Tibial artery (tissue), 4 donors: ENCODE measurements at regions not wholly inside any gene's neighbourhood (a gene's known extent, or its start where the extent isn't known, plus 50 kb on each side); places are given as distances from the start of the nearest gene placed in this dataset.
"Not testable (repeated sequence)": the region's sequence is repeated elsewhere in the genome, so short reads cannot be mapped to it uniquely, and the experiment has no call there.

ENCODE experiments used
- DNase-seq, 2 donors: peaks; one replicate each; pipeline ENCODE4 v3.0.0-alpha.2; 2019
- H3K27ac ChIP-seq, 2 donors: fragments of 200-600 bp; sonication (generic) in 1 of 2; 1 replicate in 1 of 2; 2 replicates in 1 of 2; pipeline ENCODE4 v1.5.1; 2018 to 2019; ENCODE audit warnings: mild to moderate bottlenecking in 1 of 2
- H3K27me3 ChIP-seq, 2 donors: fragments of 200-600 bp; sonication (generic) in 1 of 2; one replicate each; pipeline versions ENCODE4 v1.5.1 to v1.6.0; 2016 to 2019
- H3K36me3 ChIP-seq, 3 donors: fragments of 200-600 bp; sonication (generic) in 2 of 3; one replicate each; pipeline ENCODE4 v1.5.1; 2016 to 2019; ENCODE audit warnings: mild to moderate bottlenecking in 2 of 3
- H3K4me1 ChIP-seq, 4 donors: fragments of 200-600 bp; sonication (generic) in 2 of 4; 1 replicate in 3 of 4; 2 replicates in 1 of 4; pipeline ENCODE4 v1.5.1; 2016 to 2019
- H3K4me3 ChIP-seq, 2 donors: fragments of 200-600 bp; sonication (generic) in 1 of 2; 1 replicate in 1 of 2; 2 replicates in 1 of 2; pipeline ENCODE4 v1.5.1; 2018 to 2019; ENCODE audit warnings: mild to moderate bottlenecking in 2 of 2
- H3K9me3 ChIP-seq, 3 donors: fragments of 200-600 bp; sonication (generic) in 1 of 3; one replicate each; pipeline ENCODE4 v1.5.1; 2016 to 2019
- CTCF ChIP-seq, 2 experiments: fragments of 200-600 bp in 1 of 2; fragments of 450-650 bp in 1 of 2; IDR thresholded peaks; one replicate each; pipeline ENCODE4 v1.5.1; 2017 to 2019; ENCODE audit warnings: antibody characterized with exemption in 2 of 2, mild to moderate bottlenecking in 1 of 2, moderate library complexity in 1 of 2
- intact Hi-C: fragments of 100-400 bp; cut with DNase I; formaldehyde crosslinking; loops from one replicate; pipeline ENCODE4 v1.15.0; 2023; ENCODE audit warnings: low total_unique reads

- H3K4me3 ChIP-seq: no peak overlapping the region
- H3K4me1 ChIP-seq: no peaks in the 10 kb centered on the region
- TF ChIP-seq CTCF (IDR thresholded peaks at IDR 0.05): no peak
- intact Hi-C loops: no loop called here
- H3K27me3 ChIP-seq: no peaks in the 10 kb centered on the region
- DNase-seq: no peak
- no peaks in the 10 kb centered on the region for H3K36me3 ChIP-seq
- no peak overlapping the region for H3K27ac ChIP-seq
- H3K9me3 ChIP-seq: no peaks in the 10 kb centered on the region
These were observed 494.3 kb downstream of the CCER1 start for GRCh38 chr12:90460681-90461080.

GRCh38 chr12:90456248-90456647, 498.7 kb downstream of the CCER1 start:
- Histone ChIP-seq H3K27ac (no peak overlapping the region), H3K4me1 (no peaks in the 10 kb centered on the region), H3K27me3 (no peaks in the 10 kb centered on the region), H3K9me3 (no peaks in the 10 kb centered on the region), H3K36me3 (no peaks in the 10 kb centered on the region), H3K4me3 (no peak overlapping the region)
- intact Hi-C loops: no loop called here
- DNase-seq: no peak
- TF ChIP-seq CTCF (IDR thresholded peaks at IDR 0.05): no peak

GRCh38 chr12:90455756-90456155, 499.2 kb downstream of the CCER1 start:
- H3K27ac ChIP-seq: no peak overlapping the region
- H3K36me3 ChIP-seq: no peaks in the 10 kb centered on the region
- intact Hi-C loops: no loop called here
- no peak for DNase-seq
- no peaks in the 10 kb centered on the region for H3K4me1 ChIP-seq
- no peak for TF ChIP-seq CTCF (IDR thresholded peaks at IDR 0.05)
- H3K4me3 ChIP-seq: no peak overlapping the region
- H3K9me3 ChIP-seq: no peaks in the 10 kb centered on the region
- no peaks in the 10 kb centered on the region for H3K27me3 ChIP-seq

- TF ChIP-seq CTCF (IDR thresholded peaks at IDR 0.05): no peak
- Histone ChIP-seq H3K36me3 (no peaks in the 10 kb centered on the region), H3K4me1 (no peaks in the 10 kb centered on the region), H3K9me3 (peaks cover 0 to 9% (median 6%) of the 10 kb centered on the region in 3 donors), H3K27me3 (no peaks in the 10 kb centered on the region), H3K27ac (no peak overlapping the region), H3K4me3 (no peak overlapping the region)
- DNase-seq: no peak
- intact Hi-C loops: no loop called here
These were observed 505.4 kb downstream of the CCER1 start for GRCh38 chr12:90449611-90450010.

GRCh38 chr12:90443466-90443865, 511.5 kb downstream of the CCER1 start:
- DNase-seq, intact Hi-C loops, H3K27ac ChIP-seq, H3K4me1 ChIP-seq, H3K4me3 ChIP-seq, H3K27me3 ChIP-seq, H3K36me3 ChIP-seq: not testable (repeated sequence)
- peaks cover 0 to 19% (median 15%) of the 10 kb centered on the region in 3 donors for H3K9me3 ChIP-seq

GRCh38 chr12:90441431-90441830, 513.5 kb downstream of the CCER1 start:
- no peak overlapping the region for H3K27ac ChIP-seq
- peaks cover 0 to 10% (median 8%) of the 10 kb centered on the region in 3 donors for H3K9me3 ChIP-seq
- no peak overlapping the region for H3K4me3 ChIP-seq
- no peak for TF ChIP-seq CTCF (IDR thresholded peaks at IDR 0.05)
- intact Hi-C loops: no loop called here
- no peaks in the 10 kb centered on the region for H3K36me3 ChIP-seq
- no peak for DNase-seq
- no peaks in the 10 kb centered on the region for H3K27me3 ChIP-seq
- H3K4me1 ChIP-seq: no peaks in the 10 kb centered on the region
